ENCODE measurements at regions not wholly inside any gene's neighbourhood (a gene's known extent, or its start where the extent isn't known, plus 50 kb on each side); places are given as distances from the start of the nearest gene placed in this dataset.

DNA sequence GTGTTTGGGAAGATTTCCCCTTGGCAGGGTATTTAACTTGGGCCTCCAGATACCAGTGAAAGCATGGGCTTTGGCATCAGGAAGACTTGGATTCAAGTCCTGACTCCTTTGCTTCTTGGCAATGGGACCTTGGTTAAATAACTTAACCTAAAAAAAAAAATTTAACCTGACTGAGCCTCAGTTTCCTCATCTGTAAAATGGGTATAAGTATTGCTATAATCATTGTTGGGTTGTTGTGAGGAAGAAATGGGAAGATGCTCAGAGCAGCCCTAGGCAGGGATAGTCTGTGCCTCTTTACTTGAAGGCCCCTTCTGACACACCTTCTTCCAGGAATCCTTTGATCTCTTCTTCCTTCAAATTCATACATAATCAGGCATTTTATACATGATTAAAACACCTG, 70.3 kb downstream of the ZCCHC12 start:
- no peak for TF ChIP-seq FOXK2 (IDR thresholded peaks at IDR 0.05)
- TF ChIP-seq EP300 (IDR thresholded peaks at IDR 0.05; ENCODE audit: low read depth in 2 of 2, low read length in 2 of 2) = no peak
- TF ChIP-seq EP300 (CRISPR knock-in tag; IDR thresholded peaks at IDR 0.05; ENCODE audit: borderline replicate concordance) = no peak
- no peak for TF ChIP-seq HNRNPL (IDR thresholded peaks at IDR 0.05; ENCODE audit: low read depth, low read length)
- TF ChIP-seq EHMT2 (IDR thresholded peaks at IDR 0.05; ENCODE audit: borderline replicate concordance, low read depth, low read length) = no peak
- TF ChIP-seq ZNF878 (CRISPR knock-in tag; IDR thresholded peaks at IDR 0.05) = no peak
- TF ChIP-seq MAFF (IDR thresholded peaks at IDR 0.05; ENCODE audit: low read depth, low read length) = no peak
- TF ChIP-seq NR2C2 (CRISPR knock-in tag; IDR thresholded peaks at IDR 0.05; ENCODE audit: borderline replicate concordance) = no peak
- TF ChIP-seq, protein P1, sequence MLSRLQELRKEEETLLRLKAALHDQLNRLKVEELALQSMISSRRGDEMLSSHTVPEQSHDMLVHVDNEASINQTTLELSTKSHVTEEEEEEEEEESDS (CRISPR knock-in tag; IDR thresholded peaks at IDR 0.05; ENCODE audit: borderline replicate concordance) = no peak
- TF ChIP-seq POLR2A (IDR thresholded peaks at IDR 0.05; ENCODE audit: insufficient read depth in 1 of 2, low read depth in 2 of 2, low read length in 2 of 2) = no peak
- TF ChIP-seq ZNF598 (CRISPR knock-in tag; IDR thresholded peaks at IDR 0.05; ENCODE audit: borderline replicate concordance) = no peak
- TF ChIP-seq TAF15 (IDR thresholded peaks at IDR 0.05; ENCODE audit: low read depth, low read length, poor library complexity, severe bottlenecking) = no peak
